Upper lobe of left lung (tissue), 6 donors: ENCODE measurements at regions not wholly inside any gene's neighbourhood (a gene's known extent, or its start where the extent isn't known, plus 50 kb on each side); places are given as distances from the start of the nearest gene placed in this dataset.

Experiments used
- ATAC-seq, 2 donors: fragments of 200-7000 bp; cut with Tn5 transposase; one replicate each; pipeline ENCODE4 v1.9.1; 2022; ENCODE audit warnings: mild to moderate bottlenecking in 2 of 2, moderate library complexity in 2 of 2; ENCODE audit not compliant: low FRiP score in 2 of 2
- DNase-seq, 2 donors: peaks; one replicate each; pipeline ENCODE4 v3.0.0-alpha.2; 2019 to 2020
- H3K27ac ChIP-seq, 4 donors: fragments of 200-600 bp; sonication (generic); one replicate each; pipeline ENCODE4 v1.5.1; 2016 to 2019
- H3K27me3 ChIP-seq, 4 donors: fragments of 200-600 bp; sonication (generic); one replicate each; pipeline ENCODE4 v1.5.1; 2017 to 2019
- H3K36me3 ChIP-seq, 4 donors: fragments of 200-600 bp; sonication (generic); one replicate each; pipeline ENCODE4 v1.5.1; 2016 to 2019
- H3K4me1 ChIP-seq, 4 donors: fragments of 200-600 bp; sonication (generic); one replicate each; pipeline ENCODE4 v1.5.1; 2018 to 2019
- H3K4me3 ChIP-seq, 4 donors: fragments of 200-600 bp; sonication (generic); one replicate each; pipeline ENCODE4 v1.5.1; 2017 to 2019; ENCODE audit warnings: mild to moderate bottlenecking in 2 of 4, moderate library complexity in 1 of 4
- H3K9me3 ChIP-seq, 4 donors: fragments of 200-600 bp; sonication (generic); one replicate each; pipeline ENCODE4 v1.5.1; 2018 to 2019
- EP300 ChIP-seq, 4 donors: sonication (generic); formaldehyde crosslinking; IDR thresholded peaks; one replicate each; pipeline ENCODE4 v1.5.1; 2017; ENCODE audit warnings: antibody characterized with exemption in 4 of 4, control low read depth in 2 of 4
- POLR2A ChIP-seq, 4 donors: fragments of 450-650 bp; IDR thresholded peaks; one replicate each; pipeline ENCODE4 v1.5.1; 2016 to 2017; ENCODE audit warnings: antibody characterized with exemption in 4 of 4, mild to moderate bottlenecking in 2 of 4
- POLR2AphosphoS5 ChIP-seq, 2 donors: sonication (generic); formaldehyde crosslinking; IDR thresholded peaks; one replicate each; pipeline ENCODE4 v1.5.1; 2017; ENCODE audit warnings: antibody characterized with exemption in 2 of 2
- WGBS, 2 donors: methylation state at CpG; one replicate each; pipeline ENCODE4 v1.1.5; 2017 to 2018; 5-methylcytosine and 5-hydroxymethylcytosine counted together
- TF ChIP-seq, protein P1 (sequence below), 6 experiments: fragments of 450-650 bp in 4 of 6; fragments of 200-600 bp in 2 of 6; sonication (generic) in 2 of 6; IDR thresholded peaks; one replicate each; pipeline ENCODE4 v1.5.1; 2016 to 2019; ENCODE audit warnings: antibody characterized with exemption in 6 of 6
- donor health status: DM: no; HTN: no; CAD: no; lungs with moderate emphysema.
- donor health status: DM: no; HTN: yes; CAD: no; lungs with severe emphysema.

- no peak for ATAC-seq
- WGBS, 2 donors, result 86 to 93% methylated on average over 2 of the region's 2 CpGs
These were observed 146.4 kb upstream of the TIAM1 start for GRCh38 chr21:31490443-31490842.

DNA sequence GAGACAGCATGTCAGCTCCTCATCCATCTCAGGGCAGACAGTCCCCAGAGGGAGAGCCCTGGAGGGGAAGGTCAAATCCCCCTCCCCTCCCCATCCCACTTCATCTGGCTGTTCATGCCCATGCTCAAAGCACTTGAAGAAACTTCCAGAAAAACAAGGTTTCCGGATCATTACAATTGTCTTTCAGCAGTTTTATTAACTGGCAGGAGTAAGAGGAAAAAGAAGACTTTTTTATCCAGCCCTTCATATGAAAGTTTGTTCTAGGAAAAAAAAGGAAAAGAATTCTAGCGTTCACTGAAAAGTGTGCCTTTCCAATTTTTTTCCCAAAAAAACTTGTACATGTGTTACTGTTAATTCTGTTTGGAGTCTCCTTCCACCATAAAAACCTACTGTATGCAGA, 145.7 kb upstream of the TIAM1 start:
- H3K4me3 ChIP-seq, result no peak overlapping the region
- TF ChIP-seq POLR2A (IDR thresholded peaks at IDR 0.05), result no peak
- TF ChIP-seq, protein P1, sequence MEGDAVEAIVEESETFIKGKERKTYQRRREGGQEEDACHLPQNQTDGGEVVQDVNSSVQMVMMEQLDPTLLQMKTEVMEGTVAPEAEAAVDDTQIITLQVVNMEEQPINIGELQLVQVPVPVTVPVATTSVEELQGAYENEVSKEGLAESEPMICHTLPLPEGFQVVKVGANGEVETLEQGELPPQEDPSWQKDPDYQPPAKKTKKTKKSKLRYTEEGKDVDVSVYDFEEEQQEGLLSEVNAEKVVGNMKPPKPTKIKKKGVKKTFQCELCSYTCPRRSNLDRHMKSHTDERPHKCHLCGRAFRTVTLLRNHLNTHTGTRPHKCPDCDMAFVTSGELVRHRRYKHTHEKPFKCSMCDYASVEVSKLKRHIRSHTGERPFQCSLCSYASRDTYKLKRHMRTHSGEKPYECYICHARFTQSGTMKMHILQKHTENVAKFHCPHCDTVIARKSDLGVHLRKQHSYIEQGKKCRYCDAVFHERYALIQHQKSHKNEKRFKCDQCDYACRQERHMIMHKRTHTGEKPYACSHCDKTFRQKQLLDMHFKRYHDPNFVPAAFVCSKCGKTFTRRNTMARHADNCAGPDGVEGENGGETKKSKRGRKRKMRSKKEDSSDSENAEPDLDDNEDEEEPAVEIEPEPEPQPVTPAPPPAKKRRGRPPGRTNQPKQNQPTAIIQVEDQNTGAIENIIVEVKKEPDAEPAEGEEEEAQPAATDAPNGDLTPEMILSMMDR (IDR thresholded peaks at IDR 0.05), result no peak
- TF ChIP-seq POLR2AphosphoS5 (IDR thresholded peaks at IDR 0.05), result no peak
- TF ChIP-seq EP300 (IDR thresholded peaks at IDR 0.05), result no peak
- 77 to 90% methylated on average over 2 of the region's 2 CpGs for WGBS, 2 donors
- H3K4me1 ChIP-seq, result no peaks in the 10 kb centered on the region
- no peaks in the 10 kb centered on the region for H3K36me3 ChIP-seq
- no peaks in the 10 kb centered on the region for H3K27me3 ChIP-seq
- DNase-seq (no peak), ATAC-seq (no peak)
- H3K27ac ChIP-seq, result no peak overlapping the region
- peaks cover 0 to 10% (median 2%) of the 10 kb centered on the region in 4 donors for H3K9me3 ChIP-seq

More at GRCh38 chr21:31490443-31490842, 146.4 kb upstream of the TIAM1 start:
- H3K4me1 ChIP-seq, result no peaks in the 10 kb centered on the region
- TF ChIP-seq POLR2AphosphoS5 (IDR thresholded peaks at IDR 0.05) (no peak), POLR2A (IDR thresholded peaks at IDR 0.05) (no peak), EP300 (IDR thresholded peaks at IDR 0.05) (no peak)
- TF ChIP-seq, protein P1 (IDR thresholded peaks at IDR 0.05), result no peak
- H3K27ac ChIP-seq, result no peak overlapping the region
- H3K4me3 ChIP-seq, result no peak overlapping the region
- no peaks in the 10 kb centered on the region for H3K27me3 ChIP-seq
- peaks cover 0 to 3% (median 1%) of the 10 kb centered on the region in 4 donors for H3K9me3 ChIP-seq
- no peaks in the 10 kb centered on the region for H3K36me3 ChIP-seq
- no peak for DNase-seq

GRCh38 chr21:31489014-31489413, 145.0 kb upstream of the TIAM1 start:
- H3K36me3 ChIP-seq, result no peaks in the 10 kb centered on the region
- ATAC-seq, result no peak
- no peaks in the 10 kb centered on the region for H3K4me1 ChIP-seq
- TF ChIP-seq, protein P1 (IDR thresholded peaks at IDR 0.05), result no peak
- TF ChIP-seq POLR2AphosphoS5 (IDR thresholded peaks at IDR 0.05) (no peak), EP300 (IDR thresholded peaks at IDR 0.05) (no peak), POLR2A (IDR thresholded peaks at IDR 0.05) (no peak)
- H3K9me3 ChIP-seq, result peaks cover 0 to 11% (median 2%) of the 10 kb centered on the region in 4 donors
- H3K27ac ChIP-seq, result no peak overlapping the region
- no peak overlapping the region for H3K4me3 ChIP-seq
- no peaks in the 10 kb centered on the region for H3K27me3 ChIP-seq
- 66 to 87% methylated on average over 5 to 6 of the region's 6 CpGs for WGBS, 2 donors
- no peak for DNase-seq

GRCh38 chr21:31484219-31484618, 140.2 kb upstream of the TIAM1 start:
- DNase-seq (no peak), ATAC-seq (no peak)
- Histone ChIP-seq H3K4me3 (no peak overlapping the region), H3K27ac (no peak overlapping the region), H3K36me3 (no peaks in the 10 kb centered on the region), H3K9me3 (peaks cover 0 to 23% (median 17%) of the 10 kb centered on the region in 4 donors), H3K27me3 (no peaks in the 10 kb centered on the region), H3K4me1 (no peaks in the 10 kb centered on the region)
- no peak for TF ChIP-seq EP300 (IDR thresholded peaks at IDR 0.05)
- TF ChIP-seq, protein P1 (IDR thresholded peaks at IDR 0.05), result no peak
- no peak for TF ChIP-seq POLR2A (IDR thresholded peaks at IDR 0.05)
- no peak for TF ChIP-seq POLR2AphosphoS5 (IDR thresholded peaks at IDR 0.05)
- 87 to 98% methylated on average over 5 of the region's 5 CpGs for WGBS, 2 donors

GRCh38 chr21:31483146-31483545, 139.1 kb upstream of the TIAM1 start:
- TF ChIP-seq POLR2AphosphoS5 (IDR thresholded peaks at IDR 0.05) (no peak), EP300 (IDR thresholded peaks at IDR 0.05) (no peak), POLR2A (IDR thresholded peaks at IDR 0.05) (no peak)
- TF ChIP-seq, protein P1 (IDR thresholded peaks at IDR 0.05), result no peak
- DNase-seq (no peak), ATAC-seq (no peak)
- Histone ChIP-seq H3K27ac (no peak overlapping the region), H3K4me3 (no peak overlapping the region), H3K27me3 (no peaks in the 10 kb centered on the region), H3K9me3 (peaks cover 0 to 23% (median 17%) of the 10 kb centered on the region in 4 donors), H3K4me1 (no peaks in the 10 kb centered on the region), H3K36me3 (no peaks in the 10 kb centered on the region)
- 78 to 81% methylated on average over 4 of the region's 4 CpGs for WGBS, 2 donors
